Skeletal muscle cell (primary cell): ENCODE measurements at regions not wholly inside any gene's neighbourhood (a gene's known extent, or its start where the extent isn't known, plus 50 kb on each side); places are given as distances from the start of the nearest gene placed in this dataset.
"Not testable (repeated sequence)": the region's sequence is repeated elsewhere in the genome, so short reads cannot be mapped to it uniquely, and the experiment has no call there.

Experiments
- DNase-seq: peaks from one replicate; pipeline ENCODE4 v3.0.0-alpha.2; 2010; ENCODE audit warnings: low read depth
- H3K4me3 ChIP-seq: 2 replicates; pipeline ENCODE4 v1.5.1; 2011; ENCODE audit warnings: low read depth, mild to moderate bottlenecking, control low read depth, low read length, moderate library complexity

GRCh38 chr10:106311590-106311989 lies 852.9 kb downstream of the SORCS1 start:
- H3K4me3 ChIP-seq = no peak overlapping the region
- peak; percentile 62 for DNase-seq

- H3K4me3 ChIP-seq = no peak overlapping the region
- no peak for DNase-seq
Observed at GRCh38 chr10:106310596-106310995, 853.9 kb downstream of the SORCS1 start.

GRCh38 chr10:106309376-106309775 lies 855.1 kb downstream of the SORCS1 start:
- no peak for DNase-seq
- H3K4me3 ChIP-seq = no peak overlapping the region

- no peak for DNase-seq
- H3K4me3 ChIP-seq = no peak overlapping the region
Observed at GRCh38 chr10:106308284-106308683, 856.2 kb downstream of the SORCS1 start.

- DNase-seq = no peak
- no peak overlapping the region for H3K4me3 ChIP-seq
Observed at GRCh38 chr10:106304056-106304455, 860.5 kb downstream of the SORCS1 start.

GRCh38 chr10:106302961-106303360 lies 861.5 kb downstream of the SORCS1 start:
- DNase-seq = no peak
- no peak overlapping the region for H3K4me3 ChIP-seq

- H3K4me3 ChIP-seq = no peak overlapping the region
- no peak for DNase-seq
Observed at GRCh38 chr10:106301146-106301545, 863.4 kb downstream of the SORCS1 start.

- DNase-seq = no peak
Observed at GRCh38 chr10:106296750-106297392, 867.6 kb downstream of the SORCS1 start.

GRCh38 chr10:106284802-106285587 lies 879.5 kb downstream of the SORCS1 start:
- no peak overlapping the region for H3K4me3 ChIP-seq
- peak; percentile 30 for DNase-seq

More at GRCh38 chr10:106296750-106297392, 867.6 kb downstream of the SORCS1 start:
- H3K4me3 ChIP-seq = no peak overlapping the region

GRCh38 chr10:106280896-106281460 lies 883.5 kb downstream of the SORCS1 start:
- no peak for DNase-seq
- no peak overlapping the region for H3K4me3 ChIP-seq

GRCh38 chr10:106278383-106278782 lies 886.1 kb downstream of the SORCS1 start:
- no peak for DNase-seq

GRCh38 chr10:106271237-106271636 lies 893.3 kb downstream of the SORCS1 start:
- no peak for DNase-seq
- no peak overlapping the region for H3K4me3 ChIP-seq

More at GRCh38 chr10:106278383-106278782, 886.1 kb downstream of the SORCS1 start:
- no peak overlapping the region for H3K4me3 ChIP-seq

GRCh38 chr10:106268000-106268399 lies 896.5 kb downstream of the SORCS1 start:
- H3K4me3 ChIP-seq = no peak overlapping the region
- no peak for DNase-seq

GRCh38 chr10:106267591-106267990 lies 896.9 kb downstream of the SORCS1 start:
- H3K4me3 ChIP-seq = no peak overlapping the region
- DNase-seq = no peak

- H3K4me3 ChIP-seq, DNase-seq: not testable (repeated sequence)
Observed at GRCh38 chr10:106257432-106257831, 907.1 kb downstream of the SORCS1 start.

GRCh38 chr10:106255111-106255678 lies 909.3 kb downstream of the SORCS1 start:
- H3K4me3 ChIP-seq = no peak overlapping the region
- DNase-seq = no peak

- no peak overlapping the region for H3K4me3 ChIP-seq
- no peak for DNase-seq
Observed at GRCh38 chr10:106254071-106254470, 910.4 kb downstream of the SORCS1 start.

- H3K4me3 ChIP-seq = no peak overlapping the region
- DNase-seq = no peak
Observed at GRCh38 chr10:106252541-106252940, 912.0 kb downstream of the SORCS1 start.

GRCh38 chr10:106251573-106251972 lies 912.9 kb downstream of the SORCS1 start:
- H3K4me3 ChIP-seq = no peak overlapping the region
- DNase-seq = no peak

GRCh38 chr10:106242301-106242700 lies 922.2 kb downstream of the SORCS1 start:
- peak; percentile 25 for DNase-seq
- no peak overlapping the region for H3K4me3 ChIP-seq
